LNCAP (cell line): ENCODE measurements at regions not wholly inside any gene's neighbourhood (a gene's known extent, or its start where the extent isn't known, plus 50 kb on each side); places are given as distances from the start of the nearest gene placed in this dataset.

Experiments used
- TF ChIP-seq, protein P1 (sequence below): fragments of 450-650 bp; IDR thresholded peaks from 2 replicates; pipeline ENCODE4 v1.5.1; 2017; ENCODE audit warnings: mild to moderate bottlenecking

DNA sequence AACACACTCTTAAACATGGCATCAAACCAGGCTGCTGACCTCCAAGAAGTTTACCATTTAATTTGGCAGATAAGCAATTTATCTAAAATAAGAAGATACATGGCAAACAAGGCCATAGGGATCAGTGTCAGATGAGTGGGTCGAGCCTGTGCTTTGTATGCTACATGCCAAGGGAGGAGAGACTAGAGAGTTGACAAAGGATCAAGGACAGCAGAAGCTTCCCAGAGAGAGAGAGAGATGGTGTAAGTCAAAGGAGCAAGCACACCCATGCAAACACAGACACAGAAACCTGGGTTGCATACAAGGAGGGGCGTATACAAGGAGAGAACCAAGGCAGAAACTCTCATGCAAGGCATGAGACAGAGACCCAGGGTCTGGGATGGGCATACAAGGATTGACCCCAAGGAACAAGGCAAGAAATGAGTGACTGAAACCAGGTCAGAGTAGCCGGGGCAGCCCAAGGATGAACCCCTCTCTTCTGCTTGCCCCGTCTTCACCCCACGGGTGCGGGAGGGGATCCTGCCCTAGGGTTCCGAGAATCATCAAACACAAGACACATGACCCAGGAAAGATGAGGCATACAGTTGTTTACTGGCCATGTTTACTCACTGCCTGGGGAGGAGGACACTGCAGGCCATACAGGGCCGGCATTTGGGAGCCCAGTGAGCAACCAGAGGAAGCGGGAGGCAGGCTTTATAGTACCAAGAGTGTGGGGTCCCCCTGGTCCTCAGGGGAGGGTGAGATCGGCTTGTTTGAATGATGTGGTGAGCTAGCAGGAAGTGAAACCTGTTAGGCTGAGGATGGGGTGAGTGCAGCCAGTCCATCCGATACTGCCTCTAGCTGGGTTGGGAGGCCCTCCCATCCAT is 529.2 kb upstream of the ID2 start:
- TF ChIP-seq, protein P1, sequence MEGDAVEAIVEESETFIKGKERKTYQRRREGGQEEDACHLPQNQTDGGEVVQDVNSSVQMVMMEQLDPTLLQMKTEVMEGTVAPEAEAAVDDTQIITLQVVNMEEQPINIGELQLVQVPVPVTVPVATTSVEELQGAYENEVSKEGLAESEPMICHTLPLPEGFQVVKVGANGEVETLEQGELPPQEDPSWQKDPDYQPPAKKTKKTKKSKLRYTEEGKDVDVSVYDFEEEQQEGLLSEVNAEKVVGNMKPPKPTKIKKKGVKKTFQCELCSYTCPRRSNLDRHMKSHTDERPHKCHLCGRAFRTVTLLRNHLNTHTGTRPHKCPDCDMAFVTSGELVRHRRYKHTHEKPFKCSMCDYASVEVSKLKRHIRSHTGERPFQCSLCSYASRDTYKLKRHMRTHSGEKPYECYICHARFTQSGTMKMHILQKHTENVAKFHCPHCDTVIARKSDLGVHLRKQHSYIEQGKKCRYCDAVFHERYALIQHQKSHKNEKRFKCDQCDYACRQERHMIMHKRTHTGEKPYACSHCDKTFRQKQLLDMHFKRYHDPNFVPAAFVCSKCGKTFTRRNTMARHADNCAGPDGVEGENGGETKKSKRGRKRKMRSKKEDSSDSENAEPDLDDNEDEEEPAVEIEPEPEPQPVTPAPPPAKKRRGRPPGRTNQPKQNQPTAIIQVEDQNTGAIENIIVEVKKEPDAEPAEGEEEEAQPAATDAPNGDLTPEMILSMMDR = no peak

- TF ChIP-seq, protein P1 = no peak
Observed at GRCh38 chr2:8153258-8153718, 528.6 kb upstream of the ID2 start.

- TF ChIP-seq, protein P1 = no peak
Observed at GRCh38 chr2:8154270-8154669, 527.6 kb upstream of the ID2 start.

DNA sequence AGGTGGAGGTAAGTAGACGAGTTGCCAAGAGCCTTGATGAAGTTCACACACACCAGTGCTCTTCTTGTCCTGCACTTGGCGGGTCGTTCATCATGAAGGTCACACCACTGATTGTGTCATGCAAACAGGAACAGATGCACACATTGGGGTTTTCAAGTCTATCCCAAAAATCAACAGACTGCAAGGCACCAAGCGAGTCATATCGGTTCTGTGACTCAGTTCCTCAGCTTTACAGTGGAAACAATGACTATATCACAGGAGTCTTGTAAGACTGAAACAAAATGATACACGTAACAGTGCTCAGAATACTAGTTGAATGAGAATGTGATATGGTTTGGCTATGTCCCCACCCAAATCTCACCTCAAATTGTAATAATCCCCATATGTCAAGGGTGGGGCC is 526.9 kb upstream of the ID2 start:
- TF ChIP-seq, protein P1 = no peak

DNA sequence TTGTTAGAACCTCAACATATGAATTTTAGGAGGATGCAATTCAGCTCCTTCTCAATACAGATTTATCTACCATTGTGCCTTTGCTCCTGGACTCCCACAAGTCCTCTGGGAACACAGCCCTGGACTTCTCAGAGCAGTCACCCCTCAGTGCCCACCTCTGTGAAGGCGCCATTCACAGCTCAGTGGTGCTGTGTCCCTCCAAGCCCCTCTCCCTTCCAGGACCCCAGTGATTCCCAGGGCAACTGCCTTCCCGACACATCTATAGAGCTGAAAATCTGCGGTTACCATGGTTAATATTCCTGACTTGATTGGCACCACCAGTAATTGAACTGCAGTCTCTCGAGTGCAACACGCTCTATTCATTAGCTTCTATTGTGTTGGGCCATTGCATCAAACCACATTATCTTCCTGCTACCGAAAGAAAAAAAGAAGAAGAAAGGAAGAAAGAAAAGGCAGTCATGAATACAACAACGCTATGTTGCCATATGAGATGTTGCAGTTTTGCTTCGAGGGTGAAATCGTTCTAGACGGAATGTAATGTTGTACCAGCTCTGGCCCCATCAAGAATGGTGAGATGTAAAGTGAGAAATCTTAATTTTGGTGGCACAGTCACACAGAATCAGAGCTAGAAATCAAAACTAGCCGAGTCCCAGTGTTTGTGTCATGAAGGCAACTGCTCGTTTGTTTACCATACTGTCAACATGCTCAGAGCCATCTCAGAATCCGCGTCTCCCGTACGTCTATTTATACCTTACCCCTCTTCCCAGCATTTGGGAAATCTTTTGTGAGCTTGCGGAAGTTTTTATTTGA is 524.0 kb upstream of the ID2 start:
- TF ChIP-seq, protein P1 = no peak

- TF ChIP-seq, protein P1 = no peak
Observed at GRCh38 chr2:8158711-8159110, 523.1 kb upstream of the ID2 start.

DNA sequence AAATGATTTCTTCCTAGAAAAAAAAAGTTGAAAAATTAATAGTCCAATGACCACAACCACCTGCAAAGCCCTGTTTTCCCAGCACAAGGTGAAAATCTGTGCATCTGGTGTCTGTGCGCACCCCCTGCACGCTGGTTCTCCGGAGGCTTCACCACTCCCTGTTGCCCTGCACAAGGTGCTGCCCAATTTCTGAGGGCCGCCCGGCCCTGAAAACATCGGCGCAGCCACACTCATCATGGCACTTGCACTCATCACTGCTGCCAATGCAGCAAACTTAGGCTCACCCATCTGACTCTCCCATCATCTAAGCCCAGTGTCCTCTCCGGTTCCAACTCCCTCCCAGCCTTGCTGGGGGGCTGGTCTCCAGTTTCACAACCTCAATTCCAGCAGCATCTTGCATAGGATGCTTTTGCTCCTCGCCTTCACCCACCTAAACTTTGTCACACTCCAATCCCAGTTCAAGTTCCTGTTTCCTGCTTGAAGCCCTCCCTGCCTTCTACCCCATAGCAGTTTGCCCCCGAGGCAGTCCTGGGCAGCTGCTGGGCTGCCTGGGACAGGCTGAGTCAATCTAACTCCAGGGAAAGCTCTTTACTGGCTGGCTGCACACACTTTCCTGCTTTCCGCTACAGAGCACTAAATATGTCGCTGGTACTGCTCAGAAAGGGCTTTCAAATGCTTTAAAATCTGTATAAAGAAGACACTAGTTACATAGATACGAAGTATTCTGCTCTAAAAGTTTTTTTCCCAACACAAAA is 522.5 kb upstream of the ID2 start:
- TF ChIP-seq, protein P1 = no peak
